Chondrocyte (in vitro differentiated cells): ENCODE measurements at regions not wholly inside any gene's neighbourhood (a gene's known extent, or its start where the extent isn't known, plus 50 kb on each side); places are given as distances from the start of the nearest gene placed in this dataset.

Source experiments
- DNase-seq: peaks from one replicate; pipeline ENCODE4 v3.0.0; 2021; ENCODE audit warnings: mixed read lengths, low spot score
- H3K27ac Mint-ChIP-seq: one replicate; pipeline ENCODE4 v1.8.0; 2021; ENCODE audit warnings: mild to moderate bottlenecking, moderate library complexity, mixed read lengths; ENCODE audit not compliant: unreplicated experiment
- H3K27me3 Mint-ChIP-seq: 2 replicates; pipeline ENCODE4 v1.8.0; 2021; ENCODE audit warnings: low read depth, mixed read lengths
- H3K36me3 Mint-ChIP-seq: 2 replicates; pipeline ENCODE4 v1.8.0; 2021; ENCODE audit warnings: low read depth, mixed read lengths
- H3K4me1 Mint-ChIP-seq: 2 replicates; pipeline ENCODE4 v1.8.0; 2021; ENCODE audit warnings: low read depth, mild to moderate bottlenecking, mixed read lengths
- H3K4me3 Mint-ChIP-seq: one replicate; pipeline ENCODE4 v1.8.0; 2021; ENCODE audit warnings: mild to moderate bottlenecking, moderate library complexity, mixed read lengths; ENCODE audit not compliant: unreplicated experiment
- H3K9me3 Mint-ChIP-seq: 2 replicates; pipeline ENCODE4 v1.8.0; 2021; ENCODE audit warnings: low read depth, mixed read lengths
- TF ChIP-seq, protein P1 (sequence below): fragments of 200-600 bp; sonication (generic); IDR thresholded peaks from 2 replicates; pipeline ENCODE4 v1.5.0; 2021; ENCODE audit warnings: antibody characterized with exemption, mild to moderate bottlenecking, moderate library complexity

DNA sequence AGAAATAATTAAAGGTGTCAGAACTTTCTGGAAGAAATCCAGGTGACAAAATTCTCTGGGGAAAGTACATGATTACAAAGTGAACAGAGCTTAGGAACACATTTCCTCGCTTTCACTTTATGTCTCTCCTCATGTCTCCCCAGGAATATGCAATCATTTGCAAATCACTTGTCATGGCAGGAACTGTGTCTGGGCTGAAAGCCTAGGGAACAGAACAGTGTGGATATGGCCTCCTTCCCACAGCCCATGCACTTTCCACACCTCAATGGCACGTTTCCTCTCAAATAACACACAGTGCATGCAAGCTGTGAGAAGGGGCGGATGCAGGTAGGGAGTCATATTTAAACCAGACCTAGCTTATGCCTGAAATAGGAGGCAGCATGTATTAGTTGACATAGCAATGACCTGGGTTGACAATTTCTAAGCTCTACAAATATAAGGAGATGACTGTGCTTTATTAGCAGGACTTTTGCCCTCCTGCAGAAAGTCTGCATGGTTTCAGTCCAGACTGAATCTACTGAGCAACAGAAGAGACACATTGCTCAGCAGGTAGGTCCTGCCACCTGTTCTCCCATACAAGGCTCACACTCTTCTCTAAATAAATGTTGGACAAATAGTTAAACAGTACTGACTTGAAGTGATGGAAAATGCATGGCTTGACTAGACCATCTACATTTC lies 236.0 kb upstream of the ELAC2 start:
- Mint-ChIP-seq H3K27me3 (peaks cover 32% of the 10 kb centered on the region), H3K9me3 (peaks cover 13% of the 10 kb centered on the region), H3K4me3 (no peak overlapping the region), H3K27ac (no peak overlapping the region), H3K4me1 (no peaks in the 10 kb centered on the region), H3K36me3 (no peaks in the 10 kb centered on the region)
- no peak for DNase-seq
- TF ChIP-seq, protein P1, sequence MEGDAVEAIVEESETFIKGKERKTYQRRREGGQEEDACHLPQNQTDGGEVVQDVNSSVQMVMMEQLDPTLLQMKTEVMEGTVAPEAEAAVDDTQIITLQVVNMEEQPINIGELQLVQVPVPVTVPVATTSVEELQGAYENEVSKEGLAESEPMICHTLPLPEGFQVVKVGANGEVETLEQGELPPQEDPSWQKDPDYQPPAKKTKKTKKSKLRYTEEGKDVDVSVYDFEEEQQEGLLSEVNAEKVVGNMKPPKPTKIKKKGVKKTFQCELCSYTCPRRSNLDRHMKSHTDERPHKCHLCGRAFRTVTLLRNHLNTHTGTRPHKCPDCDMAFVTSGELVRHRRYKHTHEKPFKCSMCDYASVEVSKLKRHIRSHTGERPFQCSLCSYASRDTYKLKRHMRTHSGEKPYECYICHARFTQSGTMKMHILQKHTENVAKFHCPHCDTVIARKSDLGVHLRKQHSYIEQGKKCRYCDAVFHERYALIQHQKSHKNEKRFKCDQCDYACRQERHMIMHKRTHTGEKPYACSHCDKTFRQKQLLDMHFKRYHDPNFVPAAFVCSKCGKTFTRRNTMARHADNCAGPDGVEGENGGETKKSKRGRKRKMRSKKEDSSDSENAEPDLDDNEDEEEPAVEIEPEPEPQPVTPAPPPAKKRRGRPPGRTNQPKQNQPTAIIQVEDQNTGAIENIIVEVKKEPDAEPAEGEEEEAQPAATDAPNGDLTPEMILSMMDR: no peak

DNA sequence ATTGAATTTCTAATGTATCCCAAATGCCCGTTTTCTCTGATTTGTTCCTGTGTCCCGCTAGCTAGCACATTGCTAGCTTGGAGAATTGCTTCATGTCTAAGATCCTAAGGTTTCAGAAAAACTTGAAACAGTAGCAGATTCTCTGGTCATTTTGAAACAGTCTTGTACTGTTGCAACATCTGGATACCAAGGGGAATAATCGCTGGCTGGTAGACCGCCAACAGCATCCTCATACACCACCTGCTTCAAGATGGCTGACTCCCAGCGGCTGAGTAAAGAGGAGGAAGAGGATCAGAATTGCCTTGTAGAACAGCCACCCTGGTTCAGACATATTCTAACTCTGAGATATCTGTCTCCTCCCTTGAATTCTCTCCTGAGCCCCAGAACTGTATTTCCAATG lies 226.7 kb upstream of the ELAC2 start:
- TF ChIP-seq, protein P1: no peak
- H3K9me3 Mint-ChIP-seq: peaks cover 10% of the 10 kb centered on the region
- H3K27ac Mint-ChIP-seq: no peak overlapping the region
- peaks cover 9% of the 10 kb centered on the region for H3K4me1 Mint-ChIP-seq
- no peaks in the 10 kb centered on the region for H3K27me3 Mint-ChIP-seq
- no peak overlapping the region for H3K4me3 Mint-ChIP-seq
- H3K36me3 Mint-ChIP-seq: peaks cover 3% of the 10 kb centered on the region
- no peak for DNase-seq

DNA sequence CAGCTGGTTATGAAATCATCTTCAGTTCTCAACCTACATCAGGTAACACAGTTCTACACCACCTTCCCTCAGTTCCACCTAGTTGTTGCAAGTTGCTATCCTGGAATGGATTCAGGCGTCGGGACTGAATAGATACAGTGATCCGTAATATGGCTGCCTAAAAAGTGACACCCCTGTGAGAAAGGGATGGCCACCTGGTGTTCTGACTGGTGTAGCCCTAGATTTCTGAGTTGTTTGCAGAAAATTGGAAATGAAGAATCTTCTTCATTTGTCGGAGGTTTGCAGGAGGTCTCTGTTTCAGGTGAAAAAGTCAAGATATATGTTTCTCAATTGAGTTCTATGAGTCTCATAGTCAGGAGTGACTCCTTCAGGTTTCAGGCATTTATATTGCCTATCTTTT lies 225.8 kb upstream of the ELAC2 start:
- TF ChIP-seq, protein P1: no peak
- Mint-ChIP-seq H3K27ac (no peak overlapping the region), H3K4me1 (peaks cover 9% of the 10 kb centered on the region), H3K27me3 (peaks cover 2% of the 10 kb centered on the region), H3K4me3 (no peak overlapping the region), H3K36me3 (peaks cover 3% of the 10 kb centered on the region), H3K9me3 (peaks cover 4% of the 10 kb centered on the region)
- no peak for DNase-seq

DNA sequence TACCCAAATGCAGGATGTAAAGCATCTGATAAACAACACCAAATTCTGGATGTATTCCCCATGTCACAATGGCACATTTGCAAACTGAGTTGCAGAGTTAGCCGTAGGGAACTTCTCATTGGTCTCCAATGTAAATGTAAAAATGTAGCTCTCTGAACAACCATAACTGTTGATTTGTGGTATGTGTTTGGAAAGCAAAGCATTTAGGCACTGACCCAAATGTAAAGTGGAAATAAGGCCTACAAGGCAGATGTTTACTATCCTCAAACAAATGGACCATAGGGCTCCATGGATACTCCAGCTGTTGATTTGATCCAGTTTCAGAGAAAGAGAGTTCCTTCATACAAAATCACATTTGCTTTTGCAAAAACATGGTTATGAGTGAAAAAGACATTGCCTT lies 223.0 kb upstream of the ELAC2 start:
- Mint-ChIP-seq H3K36me3 (peaks cover 3% of the 10 kb centered on the region), H3K4me1 (peaks cover 9% of the 10 kb centered on the region), H3K9me3 (peaks cover 3% of the 10 kb centered on the region), H3K27ac (no peak overlapping the region), H3K4me3 (no peak overlapping the region), H3K27me3 (peaks cover 9% of the 10 kb centered on the region)
- TF ChIP-seq, protein P1: no peak
- DNase-seq: no peak

DNA sequence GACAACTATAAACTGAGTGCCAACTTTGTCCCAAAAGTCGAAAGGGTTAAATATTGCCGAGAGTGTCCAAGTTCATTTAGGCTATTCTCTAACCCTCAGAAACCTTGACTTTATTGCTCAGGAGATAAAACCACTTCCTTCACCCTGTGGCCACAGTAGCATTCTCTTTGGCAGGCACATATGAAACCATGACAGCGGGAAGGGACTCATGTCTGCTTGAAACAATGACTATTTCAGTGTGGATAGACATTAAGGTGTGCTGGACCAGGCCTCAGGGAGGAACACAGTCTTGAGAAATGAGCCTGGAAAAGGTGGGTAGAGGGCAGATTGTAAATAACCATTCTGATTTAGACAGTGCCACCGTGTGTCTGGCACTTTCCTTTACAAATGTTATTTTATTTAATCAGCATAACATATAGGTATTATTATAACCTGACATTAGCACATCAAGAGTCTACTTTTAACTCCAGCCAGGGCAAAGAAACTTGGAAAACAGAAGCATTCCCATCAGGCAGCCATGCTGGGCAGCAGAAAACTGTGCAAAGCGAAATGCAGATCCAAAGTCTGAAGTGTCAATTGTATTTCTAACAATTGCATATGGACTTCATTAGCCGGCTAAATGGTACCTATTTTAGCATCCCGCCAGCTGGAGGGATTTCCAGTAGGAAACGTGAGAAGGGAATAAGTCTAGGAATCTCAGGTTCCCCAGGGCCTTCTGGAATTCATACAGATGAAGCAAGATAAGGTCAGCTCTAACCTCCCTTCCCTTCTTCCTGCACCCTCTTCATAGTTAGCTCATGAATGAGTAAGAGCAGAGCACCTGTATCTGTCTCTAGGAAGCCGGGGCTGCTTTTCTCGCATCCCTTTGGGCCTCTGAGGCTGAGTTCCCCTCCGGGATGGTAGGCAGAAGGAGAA lies 212.8 kb upstream of the ELAC2 start:
- DNase-seq: no peak
- TF ChIP-seq, protein P1: peak; percentile 66
- Mint-ChIP-seq H3K4me3 (no peak overlapping the region), H3K36me3 (peaks cover 6% of the 10 kb centered on the region), H3K27me3 (peaks cover 50% of the 10 kb centered on the region), H3K27ac (no peak overlapping the region), H3K4me1 (no peaks in the 10 kb centered on the region), H3K9me3 (no peaks in the 10 kb centered on the region)
